WTC11 (cell line): ENCODE measurements at regions not wholly inside any gene's neighbourhood (a gene's known extent, or its start where the extent isn't known, plus 50 kb on each side); places are given as distances from the start of the nearest gene placed in this dataset.

Experiments used
- ATAC-seq: fragments of 200-7000 bp; cut with Tn5 transposase; 2 replicates; pipeline ENCODE4 v1.10.0; 2021; ENCODE audit warnings: mild to moderate bottlenecking, moderate library complexity
- CTCF ChIA-PET: fragments of 300-600 bp; sonication (Branson Sonifier 250); formaldehyde crosslinking; loops from one replicate; lab custom pipeline; 2021; ENCODE audit warnings: antibody characterized with exemption; lab: Charles Lee
- POLR2A ChIA-PET: fragments of 350-600 bp; sonication (Branson Sonifier 250); formaldehyde crosslinking; loops from one replicate; lab custom pipeline; 2021; ENCODE audit warnings: antibody characterized with exemption; lab: Charles Lee
- DNase-seq: peaks from one replicate; pipeline ENCODE4 v3.0.0; 2021; ENCODE audit warnings: low spot score
- H3K27ac Mint-ChIP-seq: 2 replicates; pipeline ENCODE4 v1.8.0; 2021; ENCODE audit warnings: mixed read lengths
- H3K27me3 Mint-ChIP-seq: 2 replicates; pipeline ENCODE4 v1.8.0; 2021; ENCODE audit warnings: low read depth, mild to moderate bottlenecking, moderate library complexity, mixed read lengths
- H3K36me3 Mint-ChIP-seq: 2 replicates; pipeline ENCODE4 v1.8.0; 2021; ENCODE audit warnings: mixed read lengths
- H3K4me1 Mint-ChIP-seq: 2 replicates; pipeline ENCODE4 v1.8.0; 2022; ENCODE audit warnings: mixed read lengths
- H3K4me3 Mint-ChIP-seq: 2 replicates; pipeline ENCODE4 v1.8.0; 2021; ENCODE audit warnings: mild to moderate bottlenecking, moderate library complexity, mixed read lengths
- H3K9me3 Mint-ChIP-seq: 2 replicates; pipeline ENCODE4 v1.8.0; 2021; ENCODE audit warnings: mixed read lengths
- GABPB1 ChIP-seq: sonication (generic); formaldehyde crosslinking; IDR thresholded peaks from 2 replicates; pipeline ENCODE4 v1.8.1; 2023; ENCODE audit warnings: mild to moderate bottlenecking, missing genetic modification reagents
- GRHL2 ChIP-seq: fragments of 250-450 bp; sonication (Bioruptor Pico); IDR thresholded peaks from 2 replicates; pipeline ENCODE4 v1.8.0; 2022; ENCODE audit warnings: mild to moderate bottlenecking, moderate library complexity; ENCODE audit not compliant: insufficient replicate concordance, severe bottlenecking
- JUN ChIP-seq: sonication (generic); formaldehyde crosslinking; IDR thresholded peaks from 2 replicates; pipeline ENCODE4 v1.8.0; 2023; ENCODE audit warnings: mild to moderate bottlenecking, missing genetic modification reagents
- NFYB ChIP-seq: sonication (generic); formaldehyde crosslinking; conservative IDR thresholded peaks from 2 replicates; pipeline ENCODE4 v1.8.0; 2022; ENCODE audit warnings: low read depth, missing genetic modification reagents
- TEAD1 ChIP-seq: sonication (generic); formaldehyde crosslinking; IDR thresholded peaks from 2 replicates; pipeline ENCODE4 v1.8.0; 2022; ENCODE audit warnings: mild to moderate bottlenecking, missing genetic modification reagents
- TEAD4 ChIP-seq: sonication (generic); formaldehyde crosslinking; IDR thresholded peaks from 2 replicates; pipeline ENCODE4 v1.8.0; 2022; ENCODE audit warnings: mild to moderate bottlenecking, missing genetic modification reagents
- TF ChIP-seq, protein P1 (sequence below): sonication (generic); formaldehyde crosslinking; IDR thresholded peaks from 2 replicates; pipeline ENCODE4 v1.8.0; 2023; ENCODE audit warnings: missing genetic modification reagents
- TF ChIP-seq, protein P2 (sequence below): fragments of 250-450 bp; sonication (Bioruptor Pico); IDR thresholded peaks from 2 replicates; pipeline ENCODE4 v1.9.0; 2021; ENCODE audit warnings: mild to moderate bottlenecking
- TF ChIP-seq, protein P3 (sequence below): fragments of 250-450 bp; sonication (Bioruptor Pico); IDR thresholded peaks from 2 replicates; pipeline ENCODE4 v2.1.2; 2022; ENCODE audit warnings: mild to moderate bottlenecking, moderate library complexity
- TF ChIP-seq, protein P4 (sequence below): sonication (generic); formaldehyde crosslinking; IDR thresholded peaks from 2 replicates; pipeline ENCODE4 v1.8.0; 2022; ENCODE audit warnings: mild to moderate bottlenecking, missing genetic modification reagents
- TF ChIP-seq, protein P5 (sequence below): fragments of 200-600 bp; IDR thresholded peaks from 2 replicates; pipeline ENCODE4 v1.8.0; 2022; ENCODE audit warnings: antibody characterized with exemption
- TF ChIP-seq, protein P6 (sequence below): sonication (generic); formaldehyde crosslinking; IDR thresholded peaks from 2 replicates; pipeline ENCODE4 v1.8.1; 2023; ENCODE audit warnings: mild to moderate bottlenecking, missing genetic modification reagents
- TF ChIP-seq, protein P7 (sequence below): sonication (generic); formaldehyde crosslinking; IDR thresholded peaks from 2 replicates; pipeline ENCODE4 v1.8.0; 2022; ENCODE audit warnings: mild to moderate bottlenecking, missing genetic modification reagents
- TF ChIP-seq, protein P8 (sequence below): sonication (generic); formaldehyde crosslinking; IDR thresholded peaks from 2 replicates; pipeline ENCODE4 v1.8.1; 2023; ENCODE audit warnings: mild to moderate bottlenecking, moderate library complexity, missing genetic modification reagents

DNA sequence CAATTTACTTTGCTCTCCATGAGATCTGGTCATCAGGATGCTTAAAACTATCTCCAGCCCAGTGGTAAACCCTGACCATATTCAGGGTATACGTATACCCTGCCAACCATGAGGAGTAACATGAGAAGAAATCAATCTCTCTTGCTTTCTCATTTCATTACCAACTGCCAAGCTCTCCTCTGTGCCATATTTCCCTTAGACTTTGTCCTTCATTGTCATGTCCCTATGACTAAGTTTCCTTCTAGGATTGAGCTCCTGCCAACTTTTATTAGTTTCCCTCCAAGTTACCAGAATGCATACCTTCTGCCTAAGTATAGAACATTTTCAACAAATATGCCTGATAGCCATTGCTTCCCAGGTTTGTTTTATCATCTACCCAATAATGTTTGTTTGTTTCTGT, 1113.9 kb upstream of the B3GALT2 start:
- Mint-ChIP-seq H3K27me3 (peaks cover 5% of the 10 kb centered on the region), H3K27ac (no peak overlapping the region), H3K4me3 (no peak overlapping the region), H3K9me3 (no peaks in the 10 kb centered on the region), H3K4me1 (no peaks in the 10 kb centered on the region), H3K36me3 (no peaks in the 10 kb centered on the region)
- ChIA-PET POLR2A (no interaction called here), CTCF (no interaction called here)
- TF ChIP-seq JUN (CRISPR knock-in tag) (no peak), TEAD4 (CRISPR knock-in tag) (no peak), NFYB (CRISPR knock-in tag) (no peak)
- TF ChIP-seq, protein P1, sequence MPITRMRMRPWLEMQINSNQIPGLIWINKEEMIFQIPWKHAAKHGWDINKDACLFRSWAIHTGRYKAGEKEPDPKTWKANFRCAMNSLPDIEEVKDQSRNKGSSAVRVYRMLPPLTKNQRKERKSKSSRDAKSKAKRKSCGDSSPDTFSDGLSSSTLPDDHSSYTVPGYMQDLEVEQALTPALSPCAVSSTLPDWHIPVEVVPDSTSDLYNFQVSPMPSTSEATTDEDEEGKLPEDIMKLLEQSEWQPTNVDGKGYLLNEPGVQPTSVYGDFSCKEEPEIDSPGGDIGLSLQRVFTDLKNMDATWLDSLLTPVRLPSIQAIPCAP, result no peak
- TF ChIP-seq, protein P2, sequence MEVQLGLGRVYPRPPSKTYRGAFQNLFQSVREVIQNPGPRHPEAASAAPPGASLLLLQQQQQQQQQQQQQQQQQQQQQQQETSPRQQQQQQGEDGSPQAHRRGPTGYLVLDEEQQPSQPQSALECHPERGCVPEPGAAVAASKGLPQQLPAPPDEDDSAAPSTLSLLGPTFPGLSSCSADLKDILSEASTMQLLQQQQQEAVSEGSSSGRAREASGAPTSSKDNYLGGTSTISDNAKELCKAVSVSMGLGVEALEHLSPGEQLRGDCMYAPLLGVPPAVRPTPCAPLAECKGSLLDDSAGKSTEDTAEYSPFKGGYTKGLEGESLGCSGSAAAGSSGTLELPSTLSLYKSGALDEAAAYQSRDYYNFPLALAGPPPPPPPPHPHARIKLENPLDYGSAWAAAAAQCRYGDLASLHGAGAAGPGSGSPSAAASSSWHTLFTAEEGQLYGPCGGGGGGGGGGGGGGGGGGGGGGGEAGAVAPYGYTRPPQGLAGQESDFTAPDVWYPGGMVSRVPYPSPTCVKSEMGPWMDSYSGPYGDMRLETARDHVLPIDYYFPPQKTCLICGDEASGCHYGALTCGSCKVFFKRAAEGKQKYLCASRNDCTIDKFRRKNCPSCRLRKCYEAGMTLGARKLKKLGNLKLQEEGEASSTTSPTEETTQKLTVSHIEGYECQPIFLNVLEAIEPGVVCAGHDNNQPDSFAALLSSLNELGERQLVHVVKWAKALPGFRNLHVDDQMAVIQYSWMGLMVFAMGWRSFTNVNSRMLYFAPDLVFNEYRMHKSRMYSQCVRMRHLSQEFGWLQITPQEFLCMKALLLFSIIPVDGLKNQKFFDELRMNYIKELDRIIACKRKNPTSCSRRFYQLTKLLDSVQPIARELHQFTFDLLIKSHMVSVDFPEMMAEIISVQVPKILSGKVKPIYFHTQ (CRISPR knock-in tag), result no peak
- TF ChIP-seq, protein P3, sequence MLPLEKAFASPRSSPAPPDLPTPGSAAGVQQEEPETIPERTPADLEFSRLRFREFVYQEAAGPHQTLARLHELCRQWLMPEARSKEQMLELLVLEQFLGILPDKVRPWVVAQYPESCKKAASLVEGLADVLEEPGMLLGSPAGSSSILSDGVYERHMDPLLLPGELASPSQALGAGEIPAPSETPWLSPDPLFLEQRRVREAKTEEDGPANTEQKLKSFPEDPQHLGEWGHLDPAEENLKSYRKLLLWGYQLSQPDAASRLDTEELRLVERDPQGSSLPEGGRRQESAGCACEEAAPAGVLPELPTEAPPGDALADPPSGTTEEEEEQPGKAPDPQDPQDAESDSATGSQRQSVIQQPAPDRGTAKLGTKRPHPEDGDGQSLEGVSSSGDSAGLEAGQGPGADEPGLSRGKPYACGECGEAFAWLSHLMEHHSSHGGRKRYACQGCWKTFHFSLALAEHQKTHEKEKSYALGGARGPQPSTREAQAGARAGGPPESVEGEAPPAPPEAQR (CRISPR knock-in tag), result no peak
- TF ChIP-seq, protein P4, sequence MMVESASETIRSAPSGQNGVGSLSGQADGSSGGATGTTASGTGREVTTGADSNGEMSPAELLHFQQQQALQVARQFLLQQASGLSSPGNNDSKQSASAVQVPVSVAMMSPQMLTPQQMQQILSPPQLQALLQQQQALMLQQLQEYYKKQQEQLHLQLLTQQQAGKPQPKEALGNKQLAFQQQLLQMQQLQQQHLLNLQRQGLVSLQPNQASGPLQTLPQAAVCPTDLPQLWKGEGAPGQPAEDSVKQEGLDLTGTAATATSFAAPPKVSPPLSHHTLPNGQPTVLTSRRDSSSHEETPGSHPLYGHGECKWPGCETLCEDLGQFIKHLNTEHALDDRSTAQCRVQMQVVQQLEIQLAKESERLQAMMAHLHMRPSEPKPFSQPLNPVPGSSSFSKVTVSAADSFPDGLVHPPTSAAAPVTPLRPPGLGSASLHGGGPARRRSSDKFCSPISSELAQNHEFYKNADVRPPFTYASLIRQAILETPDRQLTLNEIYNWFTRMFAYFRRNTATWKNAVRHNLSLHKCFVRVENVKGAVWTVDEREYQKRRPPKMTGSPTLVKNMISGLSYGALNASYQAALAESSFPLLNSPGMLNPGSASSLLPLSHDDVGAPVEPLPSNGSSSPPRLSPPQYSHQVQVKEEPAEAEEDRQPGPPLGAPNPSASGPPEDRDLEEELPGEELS (CRISPR knock-in tag), result no peak
- ATAC-seq (no peak), DNase-seq (no peak)

DNA sequence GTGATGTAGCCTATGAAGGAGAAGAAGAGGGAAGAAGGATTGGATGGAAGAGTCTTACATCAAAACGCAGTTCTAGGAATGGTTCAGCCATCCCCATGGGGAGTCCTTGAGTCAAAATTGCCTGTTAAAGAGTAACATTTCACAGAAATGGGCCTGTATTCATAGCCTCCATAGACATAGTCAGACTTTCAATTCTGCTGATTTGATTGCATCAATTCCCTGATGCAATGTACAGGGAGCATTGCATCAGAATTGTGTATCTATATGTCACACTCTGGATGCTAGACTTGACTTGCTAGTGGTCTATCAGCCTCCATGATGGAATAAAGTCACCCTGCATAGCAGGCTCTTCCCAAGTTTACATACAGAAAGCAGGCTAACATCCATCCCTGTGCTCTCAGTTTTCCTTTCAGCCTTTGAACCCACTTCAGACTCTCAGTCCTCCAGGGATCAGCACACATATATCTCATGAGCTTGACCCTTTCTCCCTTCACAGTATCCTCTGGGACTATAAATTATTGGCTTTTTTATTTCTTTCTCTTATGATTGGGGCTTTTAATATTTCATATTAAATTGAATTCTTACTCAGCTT, 1111.7 kb upstream of the B3GALT2 start:
- DNase-seq (no peak), ATAC-seq (no peak)
- Mint-ChIP-seq H3K36me3 (no peaks in the 10 kb centered on the region), H3K27me3 (peaks cover 28% of the 10 kb centered on the region), H3K27ac (no peak overlapping the region), H3K4me1 (peaks cover 6% of the 10 kb centered on the region), H3K4me3 (no peak overlapping the region), H3K9me3 (no peaks in the 10 kb centered on the region)
- ChIA-PET POLR2A (no interaction called here), CTCF (no interaction called here)
- TF ChIP-seq, protein P5, sequence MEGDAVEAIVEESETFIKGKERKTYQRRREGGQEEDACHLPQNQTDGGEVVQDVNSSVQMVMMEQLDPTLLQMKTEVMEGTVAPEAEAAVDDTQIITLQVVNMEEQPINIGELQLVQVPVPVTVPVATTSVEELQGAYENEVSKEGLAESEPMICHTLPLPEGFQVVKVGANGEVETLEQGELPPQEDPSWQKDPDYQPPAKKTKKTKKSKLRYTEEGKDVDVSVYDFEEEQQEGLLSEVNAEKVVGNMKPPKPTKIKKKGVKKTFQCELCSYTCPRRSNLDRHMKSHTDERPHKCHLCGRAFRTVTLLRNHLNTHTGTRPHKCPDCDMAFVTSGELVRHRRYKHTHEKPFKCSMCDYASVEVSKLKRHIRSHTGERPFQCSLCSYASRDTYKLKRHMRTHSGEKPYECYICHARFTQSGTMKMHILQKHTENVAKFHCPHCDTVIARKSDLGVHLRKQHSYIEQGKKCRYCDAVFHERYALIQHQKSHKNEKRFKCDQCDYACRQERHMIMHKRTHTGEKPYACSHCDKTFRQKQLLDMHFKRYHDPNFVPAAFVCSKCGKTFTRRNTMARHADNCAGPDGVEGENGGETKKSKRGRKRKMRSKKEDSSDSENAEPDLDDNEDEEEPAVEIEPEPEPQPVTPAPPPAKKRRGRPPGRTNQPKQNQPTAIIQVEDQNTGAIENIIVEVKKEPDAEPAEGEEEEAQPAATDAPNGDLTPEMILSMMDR, result no peak
- TF ChIP-seq, protein P3 (CRISPR knock-in tag), result no peak
- peak; percentile 95 for TF ChIP-seq GABPB1 (CRISPR knock-in tag)
- TF ChIP-seq, protein P6, sequence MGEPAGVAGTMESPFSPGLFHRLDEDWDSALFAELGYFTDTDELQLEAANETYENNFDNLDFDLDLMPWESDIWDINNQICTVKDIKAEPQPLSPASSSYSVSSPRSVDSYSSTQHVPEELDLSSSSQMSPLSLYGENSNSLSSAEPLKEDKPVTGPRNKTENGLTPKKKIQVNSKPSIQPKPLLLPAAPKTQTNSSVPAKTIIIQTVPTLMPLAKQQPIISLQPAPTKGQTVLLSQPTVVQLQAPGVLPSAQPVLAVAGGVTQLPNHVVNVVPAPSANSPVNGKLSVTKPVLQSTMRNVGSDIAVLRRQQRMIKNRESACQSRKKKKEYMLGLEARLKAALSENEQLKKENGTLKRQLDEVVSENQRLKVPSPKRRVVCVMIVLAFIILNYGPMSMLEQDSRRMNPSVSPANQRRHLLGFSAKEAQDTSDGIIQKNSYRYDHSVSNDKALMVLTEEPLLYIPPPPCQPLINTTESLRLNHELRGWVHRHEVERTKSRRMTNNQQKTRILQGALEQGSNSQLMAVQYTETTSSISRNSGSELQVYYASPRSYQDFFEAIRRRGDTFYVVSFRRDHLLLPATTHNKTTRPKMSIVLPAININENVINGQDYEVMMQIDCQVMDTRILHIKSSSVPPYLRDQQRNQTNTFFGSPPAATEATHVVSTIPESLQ (CRISPR knock-in tag), result no peak
- TF ChIP-seq TEAD1 (CRISPR knock-in tag), result no peak
- TF ChIP-seq, protein P7, sequence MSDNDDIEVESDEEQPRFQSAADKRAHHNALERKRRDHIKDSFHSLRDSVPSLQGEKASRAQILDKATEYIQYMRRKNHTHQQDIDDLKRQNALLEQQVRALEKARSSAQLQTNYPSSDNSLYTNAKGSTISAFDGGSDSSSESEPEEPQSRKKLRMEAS (CRISPR knock-in tag), result no peak
- TF ChIP-seq, protein P8, sequence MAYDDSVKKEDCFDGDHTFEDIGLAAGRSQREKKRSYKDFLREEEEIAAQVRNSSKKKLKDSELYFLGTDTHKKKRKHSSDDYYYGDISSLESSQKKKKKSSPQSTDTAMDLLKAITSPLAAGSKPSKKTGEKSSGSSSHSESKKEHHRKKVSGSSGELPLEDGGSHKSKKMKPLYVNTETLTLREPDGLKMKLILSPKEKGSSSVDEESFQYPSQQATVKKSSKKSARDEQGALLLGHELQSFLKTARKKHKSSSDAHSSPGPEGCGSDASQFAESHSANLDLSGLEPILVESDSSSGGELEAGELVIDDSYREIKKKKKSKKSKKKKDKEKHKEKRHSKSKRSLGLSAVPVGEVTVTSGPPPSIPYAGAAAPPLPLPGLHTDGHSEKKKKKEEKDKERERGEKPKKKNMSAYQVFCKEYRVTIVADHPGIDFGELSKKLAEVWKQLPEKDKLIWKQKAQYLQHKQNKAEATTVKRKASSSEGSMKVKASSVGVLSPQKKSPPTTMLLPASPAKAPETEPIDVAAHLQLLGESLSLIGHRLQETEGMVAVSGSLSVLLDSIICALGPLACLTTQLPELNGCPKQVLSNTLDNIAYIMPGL (CRISPR knock-in tag), result no peak
- TF ChIP-seq GRHL2 (CRISPR knock-in tag), result no peak
